ENCODE measurements at regions not wholly inside any gene's neighbourhood (a gene's known extent, or its start where the extent isn't known, plus 50 kb on each side); places are given as distances from the start of the nearest gene placed in this dataset.

GRCh38 chr1:175845985-175846384, 102.6 kb upstream of the TNR start:
- Histone ChIP-seq H3K4me1 (no peaks in the 10 kb centered on the region), H3K36me3 (no peaks in the 10 kb centered on the region), H3K27ac (no peak overlapping the region), H3K4me3 (no peak overlapping the region), H3K27me3 (peaks cover 18% of the 10 kb centered on the region), H3K9me3 (no peaks in the 10 kb centered on the region)
- no peak for ATAC-seq
- TF ChIP-seq, protein P1, sequence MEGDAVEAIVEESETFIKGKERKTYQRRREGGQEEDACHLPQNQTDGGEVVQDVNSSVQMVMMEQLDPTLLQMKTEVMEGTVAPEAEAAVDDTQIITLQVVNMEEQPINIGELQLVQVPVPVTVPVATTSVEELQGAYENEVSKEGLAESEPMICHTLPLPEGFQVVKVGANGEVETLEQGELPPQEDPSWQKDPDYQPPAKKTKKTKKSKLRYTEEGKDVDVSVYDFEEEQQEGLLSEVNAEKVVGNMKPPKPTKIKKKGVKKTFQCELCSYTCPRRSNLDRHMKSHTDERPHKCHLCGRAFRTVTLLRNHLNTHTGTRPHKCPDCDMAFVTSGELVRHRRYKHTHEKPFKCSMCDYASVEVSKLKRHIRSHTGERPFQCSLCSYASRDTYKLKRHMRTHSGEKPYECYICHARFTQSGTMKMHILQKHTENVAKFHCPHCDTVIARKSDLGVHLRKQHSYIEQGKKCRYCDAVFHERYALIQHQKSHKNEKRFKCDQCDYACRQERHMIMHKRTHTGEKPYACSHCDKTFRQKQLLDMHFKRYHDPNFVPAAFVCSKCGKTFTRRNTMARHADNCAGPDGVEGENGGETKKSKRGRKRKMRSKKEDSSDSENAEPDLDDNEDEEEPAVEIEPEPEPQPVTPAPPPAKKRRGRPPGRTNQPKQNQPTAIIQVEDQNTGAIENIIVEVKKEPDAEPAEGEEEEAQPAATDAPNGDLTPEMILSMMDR (IDR thresholded peaks at IDR 0.05), result no peak
- TF ChIP-seq EP300 (IDR thresholded peaks at IDR 0.05), result no peak
- no peak for TF ChIP-seq POLR2A (IDR thresholded peaks at IDR 0.05)
- no peak for TF ChIP-seq POLR2AphosphoS5 (IDR thresholded peaks at IDR 0.05)
- 60 to 77% methylated on average over 1 of the region's 1 CpG for WGBS, 2 donors (ENCODE audit: low coverage in 1 of 2)

DNA sequence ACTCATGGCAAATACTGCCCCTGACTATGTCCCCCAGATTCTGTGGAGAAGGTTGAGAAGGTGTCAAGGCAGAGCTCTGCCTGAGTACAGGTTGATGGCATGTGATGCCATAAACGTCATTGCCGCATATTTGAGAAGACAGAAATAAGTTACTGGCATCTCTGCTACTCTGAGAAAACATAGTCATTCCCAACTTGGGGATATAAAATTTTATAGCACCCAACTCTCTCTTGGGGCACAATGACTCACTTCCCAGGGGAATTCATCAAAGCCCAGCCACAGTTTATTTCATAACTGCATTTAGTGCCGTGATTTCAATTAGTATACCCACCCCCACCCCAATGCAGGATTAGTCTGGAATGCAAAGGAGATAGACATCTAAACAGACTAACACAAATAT, 101.9 kb upstream of the TNR start:
- H3K4me3 ChIP-seq, result no peak overlapping the region
- H3K9me3 ChIP-seq, result no peaks in the 10 kb centered on the region
- no peak overlapping the region for H3K27ac ChIP-seq
- WGBS, 2 donors (ENCODE audit: low coverage in 1 of 2), result 71 to 83% methylated on average over 2 to 3 of the region's 3 CpGs
- no peak for TF ChIP-seq POLR2AphosphoS5 (IDR thresholded peaks at IDR 0.05)
- TF ChIP-seq, protein P1 (IDR thresholded peaks at IDR 0.05), result no peak
- TF ChIP-seq POLR2A (IDR thresholded peaks at IDR 0.05), result no peak
- TF ChIP-seq EP300 (IDR thresholded peaks at IDR 0.05), result no peak
- peaks cover 25% of the 10 kb centered on the region for H3K27me3 ChIP-seq
- no peaks in the 10 kb centered on the region for H3K36me3 ChIP-seq
- no peaks in the 10 kb centered on the region for H3K4me1 ChIP-seq
- no peak for ATAC-seq

- no peaks in the 10 kb centered on the region for H3K36me3 ChIP-seq
- H3K27ac ChIP-seq, result no peak overlapping the region
- no peak for ATAC-seq
- H3K4me1 ChIP-seq, result no peaks in the 10 kb centered on the region
- H3K27me3 ChIP-seq, result peaks cover 29% of the 10 kb centered on the region
- no peak for TF ChIP-seq EP300 (IDR thresholded peaks at IDR 0.05)
- no peak for TF ChIP-seq POLR2AphosphoS5 (IDR thresholded peaks at IDR 0.05)
- TF ChIP-seq POLR2A (IDR thresholded peaks at IDR 0.05), result no peak
- TF ChIP-seq, protein P1 (IDR thresholded peaks at IDR 0.05), result no peak
- H3K4me3 ChIP-seq, result no peak overlapping the region
- WGBS, 2 donors (ENCODE audit: low coverage in 1 of 2), result 50 to 71% methylated on average over 2 of the region's 2 CpGs
- H3K9me3 ChIP-seq, result no peaks in the 10 kb centered on the region
These were observed 101.5 kb upstream of the TNR start for GRCh38 chr1:175844877-175845276.

GRCh38 chr1:175842550-175842949, 99.2 kb upstream of the TNR start:
- Histone ChIP-seq H3K36me3 (no peaks in the 10 kb centered on the region), H3K4me3 (no peak overlapping the region), H3K9me3 (no peaks in the 10 kb centered on the region), H3K27me3 (peaks cover 32% of the 10 kb centered on the region), H3K4me1 (no peaks in the 10 kb centered on the region), H3K27ac (no peak overlapping the region)
- no peak for ATAC-seq
- 17 to 60% methylated on average over 1 of the region's 1 CpG for WGBS, 2 donors (ENCODE audit: low coverage in 1 of 2)
- TF ChIP-seq, protein P1 (IDR thresholded peaks at IDR 0.05), result no peak
- TF ChIP-seq POLR2A (IDR thresholded peaks at IDR 0.05) (no peak), EP300 (IDR thresholded peaks at IDR 0.05) (no peak), POLR2AphosphoS5 (IDR thresholded peaks at IDR 0.05) (no peak)

GRCh38 chr1:175841738-175842187, 98.4 kb upstream of the TNR start:
- 36 to 44% methylated on average over 2 to 5 of the region's 5 CpGs for WGBS, 2 donors (ENCODE audit: low coverage in 1 of 2)
- TF ChIP-seq, protein P1 (IDR thresholded peaks at IDR 0.05), result no peak
- TF ChIP-seq POLR2A (IDR thresholded peaks at IDR 0.05), result no peak
- Histone ChIP-seq H3K27me3 (peaks cover 32% of the 10 kb centered on the region), H3K9me3 (no peaks in the 10 kb centered on the region), H3K4me1 (no peaks in the 10 kb centered on the region), H3K4me3 (no peak overlapping the region), H3K36me3 (no peaks in the 10 kb centered on the region), H3K27ac (no peak overlapping the region)
- ATAC-seq, result no peak

Data from gastroesophageal sphincter (tissue), 4 donors.